Neural cell (in vitro differentiated cells): ENCODE measurements at regions not wholly inside any gene's neighbourhood (a gene's known extent, or its start where the extent isn't known, plus 50 kb on each side); places are given as distances from the start of the nearest gene placed in this dataset.

Experiments used
- H2AFZ ChIP-seq: fragments of 200-600, 300-800 bp; sonication (generic), shearing (Covaris generic); 2 replicates; pipeline ENCODE4 v1.6.0; 2014; ENCODE audit warnings: low read depth, mild to moderate bottlenecking, antibody characterized with exemption, low read length, moderate library complexity
- H3F3A ChIP-seq: fragments of 200-600 bp; shearing (Covaris generic); 2 replicates; pipeline ENCODE4 v1.6.1; 2016; ENCODE audit warnings: mild to moderate bottlenecking, moderate library complexity, mixed read lengths, antibody characterized with exemption, low read length; ENCODE audit not compliant: insufficient read depth, poor library complexity, severe bottlenecking
- H3K27ac ChIP-seq: fragments of 200-600, 300-800 bp; sonication (generic), shearing (Covaris generic); 2 replicates; pipeline ENCODE4 v1.5.1; 2014; ENCODE audit warnings: mild to moderate bottlenecking, low read length, moderate library complexity
- H3K27me3 ChIP-seq: fragments of 300-800, 200-600 bp; sonication (generic), shearing (Covaris generic); 2 replicates; pipeline ENCODE4 v1.6.0; 2014; ENCODE audit warnings: mild to moderate bottlenecking, low read depth, low read length, moderate library complexity; ENCODE audit not compliant: insufficient read depth
- H3K36me3 ChIP-seq: fragments of 300-800, 200-600 bp; sonication (generic), shearing (Covaris generic); 2 replicates; pipeline ENCODE4 v1.5.1; 2014; ENCODE audit warnings: mild to moderate bottlenecking, antibody characterized with exemption, low read length, moderate library complexity; ENCODE audit not compliant: insufficient read depth
- H3K4me2 ChIP-seq: fragments of 300-800, 200-600 bp; sonication (generic), shearing (Covaris generic); 2 replicates; pipeline ENCODE4 v1.6.0; 2014; ENCODE audit warnings: mild to moderate bottlenecking, low read length
- H3K4me3 ChIP-seq: fragments of 300-800, 200-600 bp; sonication (generic), shearing (Covaris generic); 2 replicates; pipeline ENCODE4 v1.5.1; 2014; ENCODE audit warnings: mild to moderate bottlenecking, low read length, moderate library complexity
- H3K79me2 ChIP-seq: fragments of 200-600 bp; shearing (Covaris generic); replicated peaks from 2 replicates; pipeline ENCODE4 v1.6.0; 2014; ENCODE audit warnings: mild to moderate bottlenecking, low read length, moderate library complexity; ENCODE audit not compliant: insufficient read depth
- H3K9ac ChIP-seq: fragments of 300-800, 200-600 bp; sonication (generic), shearing (Covaris generic); 2 replicates; pipeline ENCODE4 v1.6.1; 2016; ENCODE audit warnings: mild to moderate bottlenecking, low read length, mixed read lengths
- H3K9me2 ChIP-seq: fragments of 200-600 bp; shearing (Covaris generic); 2 replicates; pipeline ENCODE4 v1.6.1; 2016; ENCODE audit warnings: mild to moderate bottlenecking, low read length, mixed read lengths; ENCODE audit not compliant: insufficient read depth
- H3K9me3 ChIP-seq: fragments of 200-600, 300-800 bp; sonication (generic), shearing (Covaris generic); 2 replicates; pipeline ENCODE4 v1.6.1; 2016; ENCODE audit warnings: mild to moderate bottlenecking, mixed run types, low read length, moderate library complexity, mixed read lengths
- H4K20me1 ChIP-seq: fragments of 200-600 bp; shearing (Covaris generic); 2 replicates; pipeline ENCODE4 v1.6.1; 2016; ENCODE audit warnings: mild to moderate bottlenecking, mixed run types; ENCODE audit not compliant: insufficient read depth
- CTCF ChIP-seq: fragments of 450-650 bp; IDR thresholded peaks from 2 replicates; pipeline ENCODE4 v1.5.1; 2014; ENCODE audit warnings: antibody characterized with exemption, mild to moderate bottlenecking, moderate library complexity; ENCODE audit not compliant: poor library complexity, severe bottlenecking
- EP300 ChIP-seq: fragments of 450-650 bp; conservative IDR thresholded peaks from 2 replicates; pipeline ENCODE4 v1.6.1; 2014; ENCODE audit warnings: antibody characterized with exemption, mild to moderate bottlenecking, moderate library complexity; ENCODE audit not compliant: poor library complexity, severe bottlenecking
- EZH2 ChIP-seq: fragments of 200-600, 300-800 bp; shearing (Covaris generic), sonication (generic); IDR thresholded peaks from 2 replicates; pipeline ENCODE4 v1.6.1; 2014; ENCODE audit warnings: antibody characterized with exemption, low read length, borderline replicate concordance, mild to moderate bottlenecking; ENCODE audit not compliant: insufficient read depth, poor library complexity, severe bottlenecking
- MXI1 ChIP-seq: fragments of 450-650 bp; conservative IDR thresholded peaks from 2 replicates; pipeline ENCODE4 v1.6.1; 2014; ENCODE audit warnings: antibody characterized with exemption, mild to moderate bottlenecking; ENCODE audit not compliant: poor library complexity, severe bottlenecking
- POLR2AphosphoS5 ChIP-seq: IDR thresholded peaks from 2 replicates; pipeline ENCODE4 v1.6.1; 2012
- RAD21 ChIP-seq: fragments of 450-650 bp; conservative IDR thresholded peaks from 2 replicates; pipeline ENCODE4 v1.6.1; 2014; ENCODE audit warnings: antibody characterized with exemption, mild to moderate bottlenecking, moderate library complexity
- REST ChIP-seq: IDR thresholded peaks from 2 replicates; pipeline ENCODE4 v1.6.1; 2012; ENCODE audit warnings: borderline replicate concordance
- SMC3 ChIP-seq: fragments of 450-650 bp; conservative IDR thresholded peaks from 2 replicates; pipeline ENCODE4 v1.6.1; 2014; ENCODE audit warnings: antibody characterized with exemption, mild to moderate bottlenecking, moderate library complexity; ENCODE audit not compliant: poor library complexity
- TAF1 ChIP-seq: IDR thresholded peaks from 2 replicates; pipeline ENCODE4 v1.6.1; 2012; ENCODE audit warnings: low read depth

GRCh38 chr13:85896516-85897450 is 97.6 kb upstream of the SLITRK6 start:
- H3K36me3 ChIP-seq = no peaks in the 10 kb centered on the region
- no peaks in the 10 kb centered on the region for H3K9me2 ChIP-seq
- H3K27ac ChIP-seq = no peak overlapping the region
- no peak overlapping the region for H3K9ac ChIP-seq
- TF ChIP-seq SMC3 = no peak
- TF ChIP-seq RAD21 = no peak
- TF ChIP-seq REST = no peak
- TF ChIP-seq CTCF = no peak
- TF ChIP-seq TAF1 = no peak
- TF ChIP-seq EZH2 = no peak
- no peak for TF ChIP-seq EP300
- TF ChIP-seq MXI1 = no peak
- no peak for TF ChIP-seq POLR2AphosphoS5
- no peak overlapping the region for H3K4me2 ChIP-seq
- H4K20me1 ChIP-seq = no peaks in the 10 kb centered on the region
- H3K9me3 ChIP-seq = no peaks in the 10 kb centered on the region
- H2AFZ ChIP-seq = no peak overlapping the region
- no peaks in the 10 kb centered on the region for H3K27me3 ChIP-seq
- no peak overlapping the region for H3K4me3 ChIP-seq
- no peaks in the 10 kb centered on the region for H3K79me2 ChIP-seq
- no peaks in the 10 kb centered on the region for H3F3A ChIP-seq

GRCh38 chr13:85887406-85887805 is 88.2 kb upstream of the SLITRK6 start:
- Histone ChIP-seq H4K20me1 (no peaks in the 10 kb centered on the region), H3K27ac (no peak overlapping the region), H3K9me3 (no peaks in the 10 kb centered on the region), H3F3A (peaks cover 7% of the 10 kb centered on the region), H2AFZ (no peak overlapping the region), H3K9ac (no peak overlapping the region), H3K27me3 (no peaks in the 10 kb centered on the region), H3K4me3 (no peak overlapping the region), H3K36me3 (no peaks in the 10 kb centered on the region), H3K79me2 (no peaks in the 10 kb centered on the region), H3K4me2 (no peak overlapping the region), H3K9me2 (no peaks in the 10 kb centered on the region)
- no peak for TF ChIP-seq REST
- TF ChIP-seq TAF1 = no peak
- TF ChIP-seq RAD21 = no peak
- no peak for TF ChIP-seq CTCF
- TF ChIP-seq EZH2 = no peak
- no peak for TF ChIP-seq EP300
- no peak for TF ChIP-seq MXI1
- no peak for TF ChIP-seq SMC3
- TF ChIP-seq POLR2AphosphoS5 = no peak
